Daoy (cell line): ENCODE measurements at regions not wholly inside any gene's neighbourhood (a gene's known extent, or its start where the extent isn't known, plus 50 kb on each side); places are given as distances from the start of the nearest gene placed in this dataset.
"Not testable (repeated sequence)": the region's sequence is repeated elsewhere in the genome, so short reads cannot be mapped to it uniquely, and the experiment has no call there.

Experiments
- DNase-seq: peaks from one replicate; pipeline ENCODE4 v3.0.0-alpha.2; 2015; ENCODE audit warnings: low read depth

DNA sequence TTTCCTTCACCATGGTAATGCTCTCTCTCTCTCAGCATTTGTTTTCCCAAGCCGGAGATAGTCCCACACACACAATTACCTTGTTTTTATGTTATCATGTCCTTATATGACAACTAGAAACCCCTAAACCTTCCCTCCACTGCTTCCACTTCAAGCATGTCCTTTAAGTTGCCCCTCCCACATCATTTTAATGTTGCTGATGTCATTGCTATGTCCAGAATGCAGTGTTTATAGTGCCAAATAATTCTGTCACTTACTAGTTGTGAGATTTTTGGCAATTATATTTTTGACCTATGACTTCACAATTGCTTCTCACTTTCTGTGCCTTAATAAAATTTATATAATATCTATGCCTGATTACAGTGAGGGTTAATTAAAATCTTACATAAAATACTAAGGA lies 645.9 kb downstream of the XPNPEP1 start:
- no peak for DNase-seq

DNA sequence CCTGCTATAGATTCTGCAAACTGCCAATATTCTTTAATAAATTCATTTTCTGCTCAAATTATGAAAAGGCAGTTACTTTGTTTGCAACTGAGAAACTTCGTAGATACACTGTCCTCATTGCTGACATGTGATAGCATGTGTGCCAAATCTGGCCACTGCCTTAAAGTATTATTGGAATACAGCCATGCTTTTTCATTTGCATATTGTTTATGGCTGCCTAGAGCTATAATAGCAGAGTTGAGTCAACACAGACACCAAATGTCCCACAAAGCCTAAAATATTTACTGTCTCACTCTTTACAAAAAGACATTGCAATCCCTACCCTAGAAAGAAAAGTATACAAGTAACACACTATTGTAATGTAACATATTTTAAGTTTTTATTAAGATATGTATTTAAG lies 647.4 kb downstream of the XPNPEP1 start:
- DNase-seq: no peak

DNA sequence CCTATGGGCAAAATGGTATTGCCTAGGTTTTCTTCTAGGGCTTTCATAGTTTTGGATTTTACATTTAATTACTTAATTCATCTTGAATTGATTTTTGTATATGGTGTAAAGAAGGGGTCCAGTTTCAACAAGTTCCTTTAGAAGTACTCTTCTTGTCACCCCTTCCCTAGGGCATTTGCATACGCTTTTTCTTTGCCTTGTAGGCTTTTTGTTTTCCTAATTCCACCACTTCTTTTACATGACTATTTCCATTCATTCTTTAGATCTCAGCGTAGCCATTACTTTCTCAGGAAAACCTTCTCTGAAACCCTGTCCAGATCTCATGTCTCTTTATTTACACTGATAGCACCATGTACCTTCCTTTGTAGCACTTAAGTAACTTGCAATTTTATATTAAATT lies 648.6 kb downstream of the XPNPEP1 start:
- no peak for DNase-seq

DNA sequence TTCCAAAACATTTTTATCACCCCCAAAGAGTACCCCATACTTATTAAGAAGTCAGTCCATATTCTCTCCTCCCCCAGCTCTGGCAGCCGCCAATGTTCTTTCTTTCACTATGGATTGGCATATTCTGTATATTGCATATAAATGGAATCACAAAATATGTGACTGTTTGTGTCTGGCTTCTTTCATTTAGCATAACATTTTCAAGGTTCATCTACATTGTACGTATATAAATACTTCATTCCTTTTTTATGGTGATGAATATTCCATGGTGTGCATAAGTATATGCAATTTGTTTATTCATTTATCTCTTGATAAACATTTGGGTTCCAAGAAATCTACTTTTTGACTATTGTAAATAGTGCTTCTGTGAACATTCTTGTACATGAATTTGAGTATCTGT lies 653.1 kb downstream of the XPNPEP1 start:
- DNase-seq: no peak

DNA sequence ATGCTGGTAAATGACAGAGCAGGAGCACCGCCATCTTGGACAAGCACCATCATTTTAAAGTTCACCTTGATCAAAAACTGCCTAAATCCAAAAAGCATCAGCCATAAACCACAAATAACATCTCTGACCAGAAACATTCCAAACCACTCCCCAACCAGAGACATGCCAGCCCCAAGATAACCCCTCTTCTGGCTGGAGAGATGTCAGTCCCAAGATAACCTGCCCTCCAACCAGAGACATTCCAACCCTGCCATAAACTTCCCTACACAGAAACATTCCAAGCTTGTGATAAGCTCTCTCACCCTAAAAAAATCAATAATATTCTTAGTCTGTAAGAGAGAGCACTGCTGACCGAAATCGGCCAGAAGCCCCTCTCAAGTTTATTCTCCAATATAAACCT lies 659.3 kb downstream of the XPNPEP1 start:
- DNase-seq: no peak

DNA sequence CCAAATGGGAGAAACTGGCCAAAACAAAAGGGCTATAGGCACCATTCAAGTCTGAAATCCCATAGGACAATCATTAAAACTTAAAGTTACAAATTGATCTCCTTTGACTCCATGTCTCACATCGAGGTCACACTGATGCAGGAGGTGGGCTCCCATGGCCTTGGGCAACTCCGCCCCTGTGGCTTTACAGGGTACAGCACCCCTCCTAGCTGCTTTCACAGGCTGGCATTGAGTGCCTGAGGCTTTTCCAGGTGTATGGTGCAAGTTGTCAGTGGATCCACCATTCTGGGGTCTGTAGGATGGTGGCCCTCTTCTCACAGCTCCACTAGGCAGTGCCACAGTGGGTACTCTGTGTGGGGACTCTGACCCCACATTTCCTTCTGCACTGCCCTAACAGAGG lies 662.1 kb downstream of the XPNPEP1 start:
- DNase-seq: no peak

DNA sequence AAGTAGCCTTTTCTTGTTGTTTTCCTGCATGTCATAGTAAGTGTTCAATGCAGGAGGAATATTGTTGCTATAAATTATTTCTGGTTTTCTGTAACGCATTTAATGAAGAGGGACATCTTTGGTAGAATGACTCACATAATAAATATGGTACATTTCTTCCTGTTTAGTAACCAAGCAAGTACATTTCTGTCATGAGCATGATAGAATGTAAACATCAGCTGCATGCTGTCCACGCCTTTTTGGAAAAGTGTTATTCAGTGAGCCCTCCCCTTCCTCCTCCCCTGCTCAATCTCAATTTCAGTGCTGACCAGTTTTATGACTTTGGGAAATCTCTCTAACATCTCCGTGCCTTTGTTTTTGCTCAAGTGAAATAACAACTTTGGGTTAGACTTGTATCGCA lies 664.0 kb downstream of the XPNPEP1 start:
- no peak for DNase-seq

DNA sequence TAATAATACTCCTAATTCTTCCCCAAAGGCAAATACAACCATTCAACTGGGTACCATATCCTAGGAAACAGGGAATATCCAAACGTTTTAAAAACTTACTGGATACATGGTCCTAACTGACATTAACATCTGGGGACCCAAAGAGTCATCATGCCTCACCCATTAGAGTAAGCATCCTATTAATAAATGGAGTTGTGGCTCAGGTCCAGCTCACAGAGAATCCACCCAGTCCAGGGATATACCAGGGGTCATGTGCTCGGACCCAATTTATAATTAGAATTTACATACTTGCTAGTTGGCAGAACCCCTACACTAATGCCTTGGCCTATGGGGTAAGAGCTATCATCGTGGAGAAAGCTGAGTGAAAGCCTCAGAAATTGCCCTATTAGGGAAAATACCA lies 670.0 kb downstream of the XPNPEP1 start:
- no peak for DNase-seq

DNA sequence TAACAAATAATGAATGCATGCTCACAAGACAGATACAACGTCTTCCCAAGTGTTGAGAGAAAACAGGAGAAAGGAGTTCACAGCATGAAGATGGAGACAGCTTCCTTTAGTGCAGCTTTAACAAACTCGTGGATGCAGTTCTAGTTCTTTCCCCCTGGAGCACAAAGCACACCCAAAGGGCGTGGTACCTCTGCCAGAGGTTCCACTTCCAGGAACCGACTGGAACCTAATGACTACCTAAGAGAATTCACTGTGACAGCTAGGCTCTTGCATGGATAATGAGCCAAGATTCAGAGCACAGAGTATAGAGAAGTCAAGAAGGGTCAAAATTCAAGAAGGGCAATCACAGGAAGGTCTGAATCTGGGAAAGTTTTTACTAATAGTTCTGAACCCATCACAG lies 673.2 kb downstream of the XPNPEP1 start:
- no peak for DNase-seq

DNA sequence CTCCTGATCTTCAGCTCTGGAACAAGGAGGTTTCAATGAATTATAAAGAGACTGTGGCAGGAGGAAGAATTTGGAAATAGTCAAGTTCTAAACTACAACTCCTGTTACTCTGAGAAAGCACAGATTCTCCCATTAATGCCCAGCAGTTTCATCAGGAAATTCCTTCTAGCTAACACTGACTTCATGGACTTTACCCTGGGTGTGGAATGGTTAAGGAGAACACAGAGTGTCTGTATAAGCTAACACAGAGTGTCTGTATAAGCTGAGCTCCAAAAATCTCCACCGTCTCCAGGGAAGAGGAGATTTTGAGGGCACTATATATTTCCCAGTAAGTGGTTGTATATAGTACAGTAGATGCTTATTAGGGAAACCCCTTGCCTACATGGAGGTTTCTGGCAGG lies 675.5 kb downstream of the XPNPEP1 start:
- DNase-seq: no peak

DNA sequence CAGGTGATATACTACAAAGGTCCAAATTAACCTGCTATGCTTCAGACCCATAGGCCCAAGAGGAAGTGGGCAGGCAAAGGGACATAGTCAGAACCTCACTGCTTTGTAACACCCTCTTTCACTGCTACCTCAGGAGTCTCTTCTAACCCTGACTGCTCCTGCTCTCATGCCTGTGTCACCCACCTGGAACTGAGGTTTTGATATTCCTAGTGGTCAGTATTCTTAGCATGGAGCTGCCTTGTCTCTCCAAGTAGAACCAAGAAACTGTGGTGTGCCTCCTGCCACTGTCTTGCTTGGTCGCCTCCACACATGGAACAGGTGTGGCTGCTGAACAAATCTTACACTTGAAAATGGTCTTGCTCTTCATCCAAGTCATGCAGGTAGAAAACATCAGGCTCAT lies 677.5 kb downstream of the XPNPEP1 start:
- DNase-seq: no peak

DNA sequence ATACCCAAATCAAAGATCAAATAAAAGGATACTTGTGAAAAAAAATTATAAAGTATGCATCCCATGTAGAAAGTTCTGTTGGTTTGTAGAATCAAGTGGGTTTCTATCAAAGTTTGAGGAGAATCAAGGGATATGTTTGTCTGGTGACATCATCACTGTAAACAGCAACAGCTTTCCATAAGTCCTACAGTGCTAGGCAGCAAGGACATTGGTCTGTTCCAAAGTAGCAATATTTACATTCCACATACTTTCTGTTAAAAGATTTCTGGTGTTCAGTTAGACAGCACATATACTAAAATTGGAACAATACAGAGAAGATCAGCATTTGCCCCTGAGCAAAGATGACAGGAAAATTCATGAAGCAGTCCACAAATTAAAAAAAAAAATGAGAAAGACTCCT lies 683.9 kb downstream of the XPNPEP1 start:
- DNase-seq: no peak

DNA sequence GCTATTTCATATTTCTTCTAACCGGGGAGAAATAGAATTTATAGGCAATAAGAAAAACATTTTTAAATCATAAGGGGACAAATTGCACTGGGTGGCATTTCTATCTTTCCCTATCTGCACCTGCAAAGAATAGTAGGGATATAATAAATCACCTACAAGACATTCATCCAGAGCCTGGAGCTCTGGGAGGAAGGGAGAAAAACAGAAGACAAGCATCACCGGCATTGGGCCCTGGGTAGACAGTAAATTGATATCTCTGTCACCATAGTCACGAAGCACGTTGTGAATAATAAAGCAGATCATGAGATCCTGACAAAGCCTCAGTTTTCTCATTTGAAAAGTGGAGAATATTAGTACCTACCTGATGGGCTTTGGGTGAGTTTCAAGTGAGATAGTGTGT lies 685.6 kb downstream of the XPNPEP1 start:
- no peak for DNase-seq

DNA sequence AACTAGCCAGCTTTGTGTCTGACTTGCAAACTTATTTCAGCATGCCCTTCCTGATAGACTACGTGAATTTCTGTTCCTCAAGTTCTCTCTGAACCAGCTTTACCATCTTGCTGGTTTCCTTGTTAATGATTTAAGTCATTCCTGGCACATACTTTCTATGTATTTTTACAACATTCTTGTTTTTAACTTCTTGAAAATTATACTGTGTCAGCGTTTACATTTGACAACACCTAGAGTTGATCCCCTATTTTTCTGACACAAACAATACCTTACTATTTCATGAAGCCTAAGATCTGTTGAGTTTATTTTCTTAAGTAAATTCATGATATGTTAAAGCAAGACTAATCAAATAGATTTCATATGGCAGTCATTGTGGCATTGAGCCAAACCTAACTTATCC lies 686.3 kb downstream of the XPNPEP1 start:
- no peak for DNase-seq

DNA sequence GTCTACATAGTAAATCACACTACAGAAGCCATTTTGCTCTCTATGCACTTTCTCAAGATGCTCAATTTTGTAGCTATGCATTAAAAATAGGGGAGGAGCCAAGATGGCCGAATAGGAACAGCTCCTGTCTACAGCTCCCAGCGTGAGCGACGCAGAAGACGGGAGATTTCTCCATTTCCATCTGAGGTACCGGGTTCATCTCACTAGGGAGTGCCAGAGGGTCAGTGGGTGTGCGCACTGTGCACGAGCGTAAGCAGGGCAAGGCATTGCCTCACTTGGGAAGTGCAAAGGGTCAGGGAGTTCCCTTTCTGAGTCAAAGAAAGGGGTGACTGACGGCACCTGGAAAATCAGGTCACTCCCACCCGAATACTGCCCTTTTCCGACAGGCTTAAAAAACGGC lies 699.8 kb downstream of the XPNPEP1 start:
- DNase-seq: not testable (repeated sequence)

DNA sequence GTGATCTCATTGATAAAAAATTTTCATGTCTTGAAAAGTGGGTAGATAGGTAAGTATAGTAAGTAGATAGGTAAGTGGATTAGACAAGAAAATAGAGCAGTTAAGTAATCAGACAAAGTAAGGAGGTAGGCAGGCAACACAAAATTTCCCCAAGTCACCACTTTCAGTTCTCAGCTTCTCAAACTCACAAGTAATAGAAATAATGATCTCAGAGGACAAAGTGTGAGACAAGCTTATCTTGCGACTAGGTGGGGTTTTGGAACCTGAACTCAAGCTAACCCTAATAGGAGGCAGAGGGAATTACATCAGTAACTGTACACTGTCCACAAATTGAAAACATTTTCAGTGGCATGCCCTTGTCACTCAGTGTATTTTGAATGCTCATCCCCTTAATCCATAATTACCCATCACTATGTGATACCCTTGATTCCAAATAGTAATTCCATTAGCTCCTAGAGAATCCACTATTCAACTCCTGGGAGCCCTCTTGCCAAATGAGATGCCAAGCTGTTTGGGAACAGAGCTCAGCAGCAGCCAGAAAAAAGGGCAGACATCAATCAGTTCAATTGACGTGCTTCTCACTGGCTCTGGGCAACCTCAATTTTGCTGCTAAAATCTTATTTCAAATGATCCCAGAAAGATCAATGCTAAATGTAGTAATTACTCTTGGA lies 703.2 kb downstream of the XPNPEP1 start:
- no peak for DNase-seq

DNA sequence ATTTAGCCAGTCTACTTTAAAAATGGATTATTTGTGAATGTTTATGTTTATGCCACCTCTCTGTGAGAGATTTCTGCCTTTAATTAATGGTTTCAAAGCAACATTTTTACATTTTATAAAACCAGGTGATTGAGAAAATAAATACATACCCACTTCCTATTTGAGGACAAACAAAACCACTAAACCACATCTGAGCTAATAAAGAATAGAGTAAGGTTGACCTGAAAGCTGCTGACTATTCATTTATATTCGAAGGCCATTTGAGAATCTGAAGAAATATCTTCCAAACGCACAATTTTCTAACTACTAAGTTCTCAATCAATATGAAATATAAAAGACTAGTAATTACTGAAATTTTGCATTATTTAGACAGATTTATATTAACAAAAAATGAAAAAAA lies 705.1 kb downstream of the XPNPEP1 start:
- no peak for DNase-seq

DNA sequence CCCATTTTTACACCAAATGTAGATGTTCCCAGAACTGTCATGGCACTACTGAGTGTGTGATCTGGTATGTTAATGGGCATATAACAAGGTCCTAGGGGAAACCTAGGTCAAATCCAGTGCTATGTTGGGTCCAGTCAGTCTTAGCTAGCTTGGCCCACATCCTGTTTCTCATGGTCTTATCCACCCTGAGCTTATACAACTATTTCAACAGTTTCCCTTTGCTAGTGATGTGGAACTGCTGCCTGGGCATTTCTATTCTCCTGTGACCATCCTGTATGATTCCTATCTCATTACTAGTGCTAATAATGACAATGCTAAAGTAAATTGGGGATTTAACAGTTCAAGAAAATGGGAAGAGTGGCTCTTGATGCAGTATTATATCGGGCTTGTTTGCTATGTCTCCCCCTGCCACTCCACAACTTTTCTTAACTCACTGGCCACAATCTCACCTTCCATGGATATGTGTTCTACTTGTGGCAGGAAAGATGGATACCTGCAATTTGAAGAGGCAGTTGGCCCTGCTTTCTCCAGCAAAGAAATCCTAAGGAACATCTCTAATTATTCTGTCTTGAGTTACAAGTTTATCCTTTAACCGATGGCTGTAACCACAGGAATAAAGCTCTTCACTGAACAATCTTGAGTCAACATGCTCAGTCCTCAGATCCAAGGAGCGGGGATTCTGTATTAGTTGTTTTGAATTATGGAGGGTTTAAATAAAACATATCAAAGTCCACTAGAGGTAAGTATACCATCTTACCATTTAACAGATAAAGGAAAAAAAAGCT lies 707.8 kb downstream of the XPNPEP1 start:
- DNase-seq: no peak

DNA sequence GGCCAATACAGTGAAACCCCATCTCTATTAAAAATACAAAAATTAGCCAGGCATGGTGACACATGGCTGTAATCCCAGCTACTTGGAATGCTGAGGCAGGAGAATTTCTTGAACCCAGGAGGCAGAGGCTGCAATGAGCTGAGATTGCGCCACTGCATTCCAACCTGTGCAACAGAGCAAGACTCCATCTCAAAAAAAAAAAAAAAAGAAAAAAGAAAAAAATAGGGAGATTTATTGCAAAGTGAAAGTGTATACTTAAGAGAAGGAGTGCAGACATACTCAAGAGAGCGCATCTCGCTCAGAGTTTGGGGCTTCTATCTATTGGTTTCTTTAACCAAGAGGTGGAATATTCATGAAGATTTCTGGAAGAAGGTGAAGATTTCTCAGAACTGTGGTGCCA lies 708.4 kb downstream of the XPNPEP1 start:
- DNase-seq: not testable (repeated sequence)

DNA sequence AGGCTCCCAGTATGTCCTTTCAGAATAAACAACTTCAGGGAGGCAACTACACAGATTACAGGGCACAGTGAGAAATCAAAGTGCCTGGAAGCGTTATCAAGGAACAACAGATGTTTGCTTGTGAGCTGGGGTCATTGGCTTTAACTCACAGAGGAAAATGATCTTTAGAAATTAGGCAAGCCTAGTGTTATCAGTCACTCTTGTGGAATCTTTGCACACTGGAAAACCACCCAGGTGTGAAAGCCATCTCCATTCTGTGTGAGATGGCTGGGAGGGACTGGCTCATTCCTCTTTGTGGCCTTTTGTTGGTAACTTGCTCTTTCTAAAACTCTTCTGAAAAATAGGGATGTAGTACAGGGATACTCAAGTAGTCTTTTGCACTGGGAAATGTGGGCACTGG lies 716.0 kb downstream of the XPNPEP1 start:
- no peak for DNase-seq

DNA sequence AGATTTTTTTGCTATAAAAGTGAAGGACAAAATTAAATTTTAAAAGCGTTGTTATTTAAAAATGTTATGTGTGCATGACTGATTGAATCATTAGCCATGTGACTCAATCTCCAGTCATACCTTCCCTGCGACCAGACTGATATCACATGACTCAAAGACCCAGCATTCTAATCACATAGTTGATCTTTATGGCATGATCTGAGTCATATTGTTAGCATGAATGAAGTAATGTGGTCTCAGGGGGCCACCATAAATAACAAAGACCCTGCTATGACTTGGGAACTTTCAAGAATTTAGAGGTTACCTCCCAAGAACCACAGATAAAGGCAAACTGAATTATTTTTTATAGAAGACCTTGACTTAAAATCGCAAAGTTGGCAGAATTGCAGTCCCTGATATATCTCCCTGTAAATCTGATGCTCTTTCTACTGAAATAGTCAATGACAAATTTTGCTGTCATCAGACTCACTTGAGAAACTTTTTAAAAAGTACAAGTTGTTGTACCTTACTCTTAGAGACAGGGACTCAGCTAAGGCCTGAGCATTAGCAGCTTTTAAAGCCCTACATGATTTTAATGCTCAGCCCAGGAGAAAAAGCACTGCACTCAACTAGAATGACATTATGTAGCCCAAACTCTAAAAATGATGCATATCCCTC lies 717.3 kb downstream of the XPNPEP1 start:
- DNase-seq: no peak

DNA sequence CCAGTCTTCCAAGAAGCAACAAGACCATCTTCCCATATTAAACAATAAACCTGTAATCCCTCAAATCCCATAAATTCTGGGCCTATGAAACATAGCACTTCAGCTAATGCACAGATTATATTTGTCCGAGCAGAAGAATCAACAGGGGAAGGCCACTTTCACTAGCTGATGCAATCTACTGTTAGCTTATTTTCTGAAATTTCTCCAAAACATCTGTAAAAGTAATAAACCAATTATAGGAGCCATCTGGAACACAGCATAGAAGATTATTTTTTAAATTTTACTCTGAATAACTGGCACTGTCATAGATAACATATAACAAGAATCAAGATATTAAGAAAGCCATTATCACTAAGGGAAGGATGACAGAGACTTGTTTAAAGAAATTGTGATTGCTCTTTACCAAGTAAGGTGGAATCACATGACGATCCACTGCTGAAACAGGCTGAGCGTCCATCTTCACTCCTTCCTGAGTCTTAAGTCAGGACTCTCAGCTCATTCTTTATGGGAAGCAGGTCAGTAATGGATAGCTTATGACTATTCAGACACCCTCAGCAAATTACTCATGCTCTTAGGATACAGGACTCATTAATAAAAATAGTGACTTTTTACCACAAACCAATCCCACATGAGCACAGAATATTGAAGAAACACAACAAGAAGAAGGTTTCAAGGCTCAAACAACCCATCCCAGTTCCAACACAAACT lies 719.5 kb downstream of the XPNPEP1 start:
- DNase-seq: no peak

DNA sequence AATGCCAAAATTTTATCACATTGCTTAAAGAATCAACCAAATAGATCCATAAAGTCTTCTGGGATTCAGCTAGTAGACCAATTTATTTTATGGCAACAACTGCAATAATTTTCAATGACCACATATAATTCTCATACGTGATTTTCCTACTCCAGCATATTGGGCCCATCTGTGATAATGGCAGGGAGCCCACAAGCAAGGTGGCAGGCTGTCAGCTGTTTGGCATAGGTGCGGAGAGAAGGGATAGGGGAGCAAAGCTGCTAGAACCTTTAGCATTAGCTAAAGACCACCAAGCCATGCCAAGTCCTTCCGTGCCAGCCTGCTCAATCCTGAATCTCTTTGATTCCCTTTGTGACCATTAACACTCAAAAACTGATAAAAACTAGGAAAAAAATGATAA lies 721.2 kb downstream of the XPNPEP1 start:
- DNase-seq: no peak
